ENCODE measurements at regions not wholly inside any gene's neighbourhood (a gene's known extent, or its start where the extent isn't known, plus 50 kb on each side); places are given as distances from the start of the nearest gene placed in this dataset.

- DNase-seq (ENCODE audit: low read depth in 4 of 6, low spot score in 6 of 6), result no peak
- H3K9me3 ChIP-seq (ENCODE audit: control insufficient read depth, insufficient read depth, low read length), result no peaks in the 10 kb centered on the region
- no peak overlapping the region for H3K4me3 ChIP-seq (ENCODE audit: low read depth, low read length)
- no peak overlapping the region for H3K27ac ChIP-seq (ENCODE audit: low read depth, low read length)
- no CpG with 5 or more reads among the region's 1 CpG for WGBS (ENCODE audit: insufficient coverage)
- H3K36me3 ChIP-seq (ENCODE audit: control insufficient read depth, insufficient read depth, low read length), result no peaks in the 10 kb centered on the region
- H3K4me1 ChIP-seq (ENCODE audit: control insufficient read depth, insufficient read depth, low read length), result peaks cover 12% of the 10 kb centered on the region
- H3K27me3 ChIP-seq (ENCODE audit: control insufficient read depth, insufficient read depth, low read length), result no peaks in the 10 kb centered on the region
Measured at GRCh38 chr3:5430701-5431100, 243.2 kb downstream of the EDEM1 start.

- Histone ChIP-seq H3K36me3 (ENCODE audit: control insufficient read depth, insufficient read depth, low read length) (no peaks in the 10 kb centered on the region), H3K4me1 (ENCODE audit: control insufficient read depth, insufficient read depth, low read length) (peaks cover 7% of the 10 kb centered on the region), H3K27me3 (ENCODE audit: control insufficient read depth, insufficient read depth, low read length) (no peaks in the 10 kb centered on the region), H3K27ac (ENCODE audit: low read depth, low read length) (no peak overlapping the region), H3K9me3 (ENCODE audit: control insufficient read depth, insufficient read depth, low read length) (no peaks in the 10 kb centered on the region), H3K4me3 (ENCODE audit: low read depth, low read length) (no peak overlapping the region)
- WGBS (ENCODE audit: insufficient coverage), result 90% methylated on average over 4 of the region's 4 CpGs
- DNase-seq (ENCODE audit: low read depth in 4 of 6, low spot score in 6 of 6), result no peak
Measured at GRCh38 chr3:5431146-5431545, 243.6 kb downstream of the EDEM1 start.

GRCh38 chr3:5431811-5432378 is 244.4 kb downstream of the EDEM1 start:
- Histone ChIP-seq H3K9me3 (ENCODE audit: control insufficient read depth, insufficient read depth, low read length) (no peaks in the 10 kb centered on the region), H3K4me1 (ENCODE audit: control insufficient read depth, insufficient read depth, low read length) (peaks cover 3% of the 10 kb centered on the region), H3K36me3 (ENCODE audit: control insufficient read depth, insufficient read depth, low read length) (no peaks in the 10 kb centered on the region), H3K27me3 (ENCODE audit: control insufficient read depth, insufficient read depth, low read length) (no peaks in the 10 kb centered on the region), H3K4me3 (ENCODE audit: low read depth, low read length) (no peak overlapping the region), H3K27ac (ENCODE audit: low read depth, low read length) (no peak overlapping the region)
- DNase-seq (ENCODE audit: low read depth in 4 of 6, low spot score in 6 of 6), result no peak
- no CpG with 5 or more reads among the region's 5 CpGs for WGBS (ENCODE audit: insufficient coverage)

GRCh38 chr3:5437296-5437782 is 249.8 kb downstream of the EDEM1 start:
- Histone ChIP-seq H3K4me3 (ENCODE audit: low read depth, low read length) (no peak overlapping the region), H3K9me3 (ENCODE audit: control insufficient read depth, insufficient read depth, low read length) (no peaks in the 10 kb centered on the region), H3K36me3 (ENCODE audit: control insufficient read depth, insufficient read depth, low read length) (no peaks in the 10 kb centered on the region), H3K4me1 (ENCODE audit: control insufficient read depth, insufficient read depth, low read length) (no peaks in the 10 kb centered on the region), H3K27ac (ENCODE audit: low read depth, low read length) (no peak overlapping the region), H3K27me3 (ENCODE audit: control insufficient read depth, insufficient read depth, low read length) (no peaks in the 10 kb centered on the region)
- no peak for DNase-seq (ENCODE audit: low read depth in 4 of 6, low spot score in 6 of 6)
- 92% methylated on average over 2 of the region's 5 CpGs for WGBS (ENCODE audit: insufficient coverage)

- Histone ChIP-seq H3K4me3 (ENCODE audit: low read depth, low read length) (no peak overlapping the region), H3K27ac (ENCODE audit: low read depth, low read length) (no peak overlapping the region), H3K4me1 (ENCODE audit: control insufficient read depth, insufficient read depth, low read length) (no peaks in the 10 kb centered on the region), H3K27me3 (ENCODE audit: control insufficient read depth, insufficient read depth, low read length) (no peaks in the 10 kb centered on the region), H3K9me3 (ENCODE audit: control insufficient read depth, insufficient read depth, low read length) (no peaks in the 10 kb centered on the region), H3K36me3 (ENCODE audit: control insufficient read depth, insufficient read depth, low read length) (no peaks in the 10 kb centered on the region)
- peak in 1 of 6 donors; percentile 47 for DNase-seq (ENCODE audit: low read depth in 4 of 6, low spot score in 6 of 6)
- no CpG with 5 or more reads among the region's 3 CpGs for WGBS (ENCODE audit: insufficient coverage)
Measured at GRCh38 chr3:5437783-5438323, 250.3 kb downstream of the EDEM1 start.

GRCh38 chr3:5441401-5441800 is 253.9 kb downstream of the EDEM1 start:
- H3K4me3 ChIP-seq (ENCODE audit: low read depth, low read length), result no peak overlapping the region
- no peak for DNase-seq (ENCODE audit: low read depth in 4 of 6, low spot score in 6 of 6)
- no peaks in the 10 kb centered on the region for H3K36me3 ChIP-seq (ENCODE audit: control insufficient read depth, insufficient read depth, low read length)
- no CpG with 5 or more reads among the region's 1 CpG for WGBS (ENCODE audit: insufficient coverage)
- no peaks in the 10 kb centered on the region for H3K27me3 ChIP-seq (ENCODE audit: control insufficient read depth, insufficient read depth, low read length)
- no peak overlapping the region for H3K27ac ChIP-seq (ENCODE audit: low read depth, low read length)
- H3K4me1 ChIP-seq (ENCODE audit: control insufficient read depth, insufficient read depth, low read length), result no peaks in the 10 kb centered on the region
- peaks cover 4% of the 10 kb centered on the region for H3K9me3 ChIP-seq (ENCODE audit: control insufficient read depth, insufficient read depth, low read length)

GRCh38 chr3:5442106-5442785 is 254.7 kb downstream of the EDEM1 start:
- no CpG with 5 or more reads among the region's 4 CpGs for WGBS (ENCODE audit: insufficient coverage)
- Histone ChIP-seq H3K27ac (ENCODE audit: low read depth, low read length) (no peak overlapping the region), H3K4me3 (ENCODE audit: low read depth, low read length) (no peak overlapping the region), H3K4me1 (ENCODE audit: control insufficient read depth, insufficient read depth, low read length) (no peaks in the 10 kb centered on the region), H3K9me3 (ENCODE audit: control insufficient read depth, insufficient read depth, low read length) (peaks cover 4% of the 10 kb centered on the region), H3K27me3 (ENCODE audit: control insufficient read depth, insufficient read depth, low read length) (no peaks in the 10 kb centered on the region), H3K36me3 (ENCODE audit: control insufficient read depth, insufficient read depth, low read length) (no peaks in the 10 kb centered on the region)
- DNase-seq (ENCODE audit: low read depth in 4 of 6, low spot score in 6 of 6), result no peak

- peaks cover 4% of the 10 kb centered on the region for H3K9me3 ChIP-seq (ENCODE audit: control insufficient read depth, insufficient read depth, low read length)
- no peaks in the 10 kb centered on the region for H3K27me3 ChIP-seq (ENCODE audit: control insufficient read depth, insufficient read depth, low read length)
- no peak overlapping the region for H3K27ac ChIP-seq (ENCODE audit: low read depth, low read length)
- no peaks in the 10 kb centered on the region for H3K4me1 ChIP-seq (ENCODE audit: control insufficient read depth, insufficient read depth, low read length)
- no peak overlapping the region for H3K4me3 ChIP-seq (ENCODE audit: low read depth, low read length)
- no peak for DNase-seq (ENCODE audit: low read depth in 4 of 6, low spot score in 6 of 6)
- H3K36me3 ChIP-seq (ENCODE audit: control insufficient read depth, insufficient read depth, low read length), result no peaks in the 10 kb centered on the region
Measured at GRCh38 chr3:5442786-5443138, 255.3 kb downstream of the EDEM1 start.

- H3K4me3 ChIP-seq (ENCODE audit: low read depth, low read length), result no peak overlapping the region
- H3K27ac ChIP-seq (ENCODE audit: low read depth, low read length), result no peak overlapping the region
- no peaks in the 10 kb centered on the region for H3K36me3 ChIP-seq (ENCODE audit: control insufficient read depth, insufficient read depth, low read length)
- H3K27me3 ChIP-seq (ENCODE audit: control insufficient read depth, insufficient read depth, low read length), result no peaks in the 10 kb centered on the region
- no CpG with 5 or more reads among the region's 2 CpGs for WGBS (ENCODE audit: insufficient coverage)
- no peak for DNase-seq (ENCODE audit: low read depth in 4 of 6, low spot score in 6 of 6)
- H3K4me1 ChIP-seq (ENCODE audit: control insufficient read depth, insufficient read depth, low read length), result no peaks in the 10 kb centered on the region
- H3K9me3 ChIP-seq (ENCODE audit: control insufficient read depth, insufficient read depth, low read length), result peaks cover 4% of the 10 kb centered on the region
Measured at GRCh38 chr3:5444253-5444652, 256.7 kb downstream of the EDEM1 start.

GRCh38 chr3:5445676-5446201 is 258.2 kb downstream of the EDEM1 start:
- H3K9me3 ChIP-seq (ENCODE audit: control insufficient read depth, insufficient read depth, low read length), result peaks cover 4% of the 10 kb centered on the region
- H3K27ac ChIP-seq (ENCODE audit: low read depth, low read length), result no peak overlapping the region
- WGBS (ENCODE audit: insufficient coverage), result 100% methylated on average over 2 of the region's 5 CpGs
- H3K4me1 ChIP-seq (ENCODE audit: control insufficient read depth, insufficient read depth, low read length), result no peaks in the 10 kb centered on the region
- DNase-seq (ENCODE audit: low read depth in 4 of 6, low spot score in 6 of 6), result no peak
- no peaks in the 10 kb centered on the region for H3K27me3 ChIP-seq (ENCODE audit: control insufficient read depth, insufficient read depth, low read length)
- H3K36me3 ChIP-seq (ENCODE audit: control insufficient read depth, insufficient read depth, low read length), result no peaks in the 10 kb centered on the region
- no peak overlapping the region for H3K4me3 ChIP-seq (ENCODE audit: low read depth, low read length)
